Medulla oblongata (tissue), 1 donor: ENCODE measurements at regions not wholly inside any gene's neighbourhood (a gene's known extent, or its start where the extent isn't known, plus 50 kb on each side); places are given as distances from the start of the nearest gene placed in this dataset.

ENCODE experiments used
- DNase-seq: peaks from one replicate; pipeline ENCODE4 v3.0.0-alpha.2; 2015; ENCODE audit errors: extremely low spot score

DNA sequence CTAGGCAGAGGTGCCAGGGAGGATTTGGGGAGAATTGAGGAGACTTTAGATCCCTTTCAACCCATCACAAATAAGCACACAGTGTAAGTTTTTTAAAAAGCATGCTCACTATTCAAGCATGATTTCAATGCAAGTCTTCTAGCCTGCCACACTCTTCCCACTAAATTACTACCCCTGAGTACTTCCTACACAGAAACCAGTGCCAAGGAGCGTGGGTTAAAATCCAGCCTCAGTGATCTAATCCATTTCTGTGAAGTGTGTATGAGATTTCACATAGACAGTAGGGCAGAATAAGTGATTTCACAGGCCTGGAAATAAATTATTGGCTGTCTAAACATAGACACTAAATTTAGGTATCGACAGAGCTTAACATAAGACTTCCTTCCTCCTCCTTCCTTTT is 142.9 kb upstream of the ATP1B1 start:
- DNase-seq, result no peak

- no peak for DNase-seq
These were observed 142.0 kb upstream of the ATP1B1 start for GRCh38 chr1:168964478-168964877.

DNA sequence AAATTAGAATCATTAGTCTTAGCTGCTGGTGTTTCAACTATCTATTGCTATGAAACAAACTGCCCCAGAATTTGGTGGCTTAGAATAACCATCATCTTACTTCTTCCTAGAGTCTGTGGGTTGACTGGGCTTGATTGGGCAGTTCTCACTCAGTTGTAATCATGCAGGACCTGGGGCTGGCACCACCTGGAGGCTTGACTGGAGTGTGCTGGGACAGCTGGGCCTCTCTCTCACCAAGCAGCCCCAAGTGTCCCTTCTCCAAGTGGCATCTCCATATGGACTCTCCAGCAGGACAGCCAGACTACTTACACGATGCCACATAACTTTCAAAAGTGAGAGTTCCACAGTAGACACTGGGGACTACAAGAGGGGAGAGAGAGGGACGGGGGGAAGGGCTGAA is 140.3 kb upstream of the ATP1B1 start:
- no peak for DNase-seq

DNA sequence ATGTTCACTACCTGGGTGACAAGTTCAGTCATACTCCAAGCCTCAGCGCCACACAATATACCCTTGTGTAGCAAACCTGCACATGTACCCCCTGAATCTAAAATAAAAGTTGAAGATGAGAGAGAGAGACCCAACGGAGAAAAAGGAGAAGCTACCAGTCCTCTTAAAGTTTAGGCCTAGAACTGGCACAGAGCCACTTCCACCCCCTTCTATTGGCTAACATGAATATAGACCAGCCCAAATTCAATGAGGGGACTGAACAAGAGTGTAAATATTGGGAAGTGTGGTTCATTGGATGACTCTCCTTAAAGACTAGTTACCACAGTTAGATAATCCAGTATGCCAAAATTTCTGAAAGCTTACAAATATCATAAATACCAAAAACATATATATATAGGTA is 139.9 kb upstream of the ATP1B1 start:
- no peak for DNase-seq

- DNase-seq, result no peak
These were observed 135.4 kb upstream of the ATP1B1 start for GRCh38 chr1:168970926-168971659.

GRCh38 chr1:168972225-168972624 is 134.3 kb upstream of the ATP1B1 start:
- no peak for DNase-seq

DNA sequence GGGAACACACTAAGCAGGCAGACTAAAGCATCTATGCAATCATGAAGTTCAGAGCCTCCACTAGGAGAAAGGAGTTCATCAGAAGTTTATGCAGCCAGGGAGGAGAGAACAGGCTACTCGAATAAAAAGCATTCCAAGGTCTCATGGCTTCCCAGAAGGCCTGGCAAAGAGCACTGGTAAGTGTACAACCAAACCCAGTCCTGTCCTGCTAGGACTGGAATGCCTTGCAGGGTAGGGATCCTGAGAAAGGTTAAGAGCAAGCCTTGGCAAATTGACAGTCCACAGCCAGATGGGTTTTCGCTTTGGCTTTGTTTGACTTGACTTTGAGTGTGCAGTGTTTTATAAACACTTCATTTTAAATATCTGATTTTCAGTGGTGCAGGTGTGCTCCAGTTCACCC is 133.6 kb upstream of the ATP1B1 start:
- no peak for DNase-seq

DNA sequence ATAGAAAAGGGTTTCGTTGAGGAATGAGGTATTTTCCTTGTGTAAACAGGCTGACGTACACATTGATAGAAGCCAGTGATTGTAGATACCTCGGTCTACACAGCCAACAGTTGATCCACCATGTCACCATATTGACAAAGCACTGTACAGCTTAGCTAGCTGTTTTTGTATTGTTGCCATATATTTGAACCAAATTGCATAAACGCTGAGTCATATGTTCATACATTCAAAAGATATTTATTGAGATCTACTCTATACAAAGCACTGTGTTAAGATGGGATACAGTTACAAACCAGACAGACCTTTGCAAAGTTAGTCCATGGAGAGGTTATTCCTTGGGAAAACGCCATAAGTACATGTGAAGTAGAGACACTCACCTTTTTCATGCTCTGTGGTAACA is 132.4 kb upstream of the ATP1B1 start:
- no peak for DNase-seq

DNA sequence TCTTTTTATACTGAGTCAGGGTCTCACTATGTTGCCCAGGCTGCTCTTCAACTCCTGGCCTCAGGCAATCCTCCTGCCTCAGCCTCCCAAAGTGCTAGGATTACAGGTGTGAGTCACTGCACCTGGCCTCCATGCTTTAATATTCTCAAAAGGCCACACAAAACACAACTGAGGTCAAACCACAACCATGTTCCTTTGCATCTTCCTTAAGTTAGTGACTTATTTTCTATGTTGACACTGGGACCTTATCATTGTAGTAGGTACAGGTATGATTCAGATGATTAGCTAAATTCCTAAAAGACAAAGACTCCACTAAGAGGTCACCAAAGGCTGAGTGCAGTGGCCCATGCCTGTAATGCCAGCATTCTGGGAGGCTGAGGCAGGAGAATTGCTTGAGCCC is 131.9 kb upstream of the ATP1B1 start:
- no peak for DNase-seq

DNA sequence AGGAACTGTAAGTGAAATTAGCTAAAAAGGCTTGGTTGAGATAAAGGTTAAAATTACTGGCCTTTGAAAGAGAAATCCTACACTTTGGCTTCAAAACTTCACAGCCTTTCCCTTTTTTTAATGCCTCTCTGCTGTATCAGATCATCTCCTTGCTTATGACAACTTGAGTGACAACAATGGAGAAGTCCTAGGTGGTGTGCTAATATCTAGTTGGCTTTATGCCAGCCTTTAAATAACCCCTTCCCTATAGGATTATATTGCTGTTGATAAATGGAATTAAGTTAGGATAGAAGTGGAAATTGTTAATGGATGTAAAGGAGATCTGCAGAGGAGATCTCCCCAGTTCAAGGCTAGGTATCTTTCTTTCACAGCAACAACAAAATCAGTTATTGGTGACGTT is 130.2 kb upstream of the ATP1B1 start:
- DNase-seq, result no peak

- DNase-seq, result no peak
These were observed 128.9 kb upstream of the ATP1B1 start for GRCh38 chr1:168977618-168978017.

DNA sequence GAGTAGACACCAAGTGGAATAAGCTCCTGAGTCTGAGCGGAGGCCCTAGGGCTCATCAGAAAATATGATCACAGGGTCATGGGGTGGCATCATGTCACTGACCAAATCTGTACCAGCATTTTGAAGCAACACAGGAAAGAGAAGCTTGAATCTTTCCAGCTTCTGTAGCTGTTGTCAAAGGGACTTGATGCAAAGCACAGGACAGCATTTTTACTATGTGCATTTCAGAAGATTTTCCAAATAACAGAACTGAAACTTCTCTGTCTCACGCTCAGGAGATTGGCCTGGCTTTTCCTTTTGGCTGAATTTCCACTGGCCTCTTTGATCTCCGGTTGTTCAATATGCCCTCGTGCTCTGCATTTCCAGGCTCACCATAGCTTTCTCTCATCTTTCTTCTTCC is 127.2 kb upstream of the ATP1B1 start:
- DNase-seq, result peak; percentile 51

GRCh38 chr1:168980180-168980579 is 126.3 kb upstream of the ATP1B1 start:
- DNase-seq, result no peak

- DNase-seq, result no peak
These were observed 125.8 kb upstream of the ATP1B1 start for GRCh38 chr1:168980656-168981055.

GRCh38 chr1:168982778-168983177 is 123.7 kb upstream of the ATP1B1 start:
- DNase-seq, result no peak

DNA sequence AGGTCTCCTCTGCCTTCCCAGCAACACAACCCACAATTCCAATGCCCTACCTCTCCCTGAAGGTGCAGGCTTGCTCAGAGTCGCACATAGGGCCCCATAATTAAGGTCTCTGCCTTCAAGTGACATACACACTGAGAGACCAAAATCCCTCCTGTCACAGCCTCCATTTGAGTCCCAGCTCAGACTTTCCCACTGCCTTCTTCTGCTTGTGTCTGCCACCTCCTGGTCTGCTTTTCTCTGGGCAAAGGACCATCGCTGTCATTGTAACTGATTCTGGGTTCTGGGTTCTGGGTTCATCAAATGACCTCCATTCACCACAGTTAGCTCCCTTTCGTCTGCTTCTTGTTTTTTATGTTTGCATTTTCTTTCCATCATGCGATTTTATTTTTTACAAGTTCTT is 119.2 kb upstream of the ATP1B1 start:
- DNase-seq, result no peak

DNA sequence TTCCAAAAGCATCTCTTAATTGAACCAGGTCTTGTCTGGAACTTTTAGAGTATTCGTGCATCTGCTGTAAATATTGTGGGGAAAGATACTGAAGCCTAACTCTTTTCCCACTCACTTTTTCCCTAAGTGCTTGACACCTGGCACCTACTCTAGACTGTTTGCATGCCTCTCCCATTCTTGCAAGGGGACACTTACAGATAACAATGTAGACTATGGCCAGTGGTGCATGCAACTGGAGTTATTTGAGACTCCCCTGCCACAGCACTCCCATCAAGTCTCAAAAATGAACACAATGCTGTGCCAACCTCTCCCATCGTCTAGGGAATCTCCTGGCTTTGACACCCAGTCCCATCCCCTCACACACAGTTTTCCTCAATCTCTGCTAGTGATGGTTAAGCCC is 118.6 kb upstream of the ATP1B1 start:
- DNase-seq, result no peak

- no peak for DNase-seq
These were observed 116.5 kb upstream of the ATP1B1 start for GRCh38 chr1:168989985-168990384.

DNA sequence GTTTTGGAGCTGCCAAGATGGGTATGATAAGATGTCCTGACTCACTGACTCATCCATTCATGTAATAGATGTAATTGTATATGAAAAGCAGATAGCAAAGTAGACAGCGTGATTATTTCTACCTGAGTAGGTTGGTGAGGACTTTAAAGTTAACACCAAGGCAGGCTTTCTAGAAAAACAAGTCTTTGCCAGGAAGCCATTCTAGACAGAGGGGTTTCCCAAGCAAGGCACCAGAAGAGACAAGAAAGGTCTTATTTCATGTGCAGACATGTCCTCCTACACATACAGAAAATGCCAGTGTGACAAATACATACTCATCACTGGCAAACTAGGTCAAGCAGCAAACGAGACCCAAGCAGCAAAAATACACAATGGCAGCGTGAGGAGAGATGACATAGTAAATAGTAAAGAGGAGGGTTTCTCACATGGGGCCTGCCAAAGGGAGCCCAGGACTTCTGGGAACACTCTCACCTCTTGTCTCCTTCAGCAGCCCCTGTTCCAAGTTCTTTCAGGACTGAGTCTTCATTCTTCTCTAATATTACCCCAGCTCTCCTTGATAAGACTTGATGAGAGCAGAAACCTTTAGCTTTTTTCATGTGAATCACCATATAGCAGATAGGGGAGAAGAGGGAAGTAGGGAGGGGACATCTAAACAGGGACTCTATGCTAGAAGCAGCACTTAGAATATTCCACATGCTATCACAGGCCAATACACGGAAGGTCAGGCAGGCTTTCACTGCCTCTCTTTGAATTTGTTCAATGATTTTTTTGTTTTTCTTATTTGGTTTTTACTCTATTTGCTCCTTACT is 114.6 kb upstream of the ATP1B1 start:
- DNase-seq, result no peak

DNA sequence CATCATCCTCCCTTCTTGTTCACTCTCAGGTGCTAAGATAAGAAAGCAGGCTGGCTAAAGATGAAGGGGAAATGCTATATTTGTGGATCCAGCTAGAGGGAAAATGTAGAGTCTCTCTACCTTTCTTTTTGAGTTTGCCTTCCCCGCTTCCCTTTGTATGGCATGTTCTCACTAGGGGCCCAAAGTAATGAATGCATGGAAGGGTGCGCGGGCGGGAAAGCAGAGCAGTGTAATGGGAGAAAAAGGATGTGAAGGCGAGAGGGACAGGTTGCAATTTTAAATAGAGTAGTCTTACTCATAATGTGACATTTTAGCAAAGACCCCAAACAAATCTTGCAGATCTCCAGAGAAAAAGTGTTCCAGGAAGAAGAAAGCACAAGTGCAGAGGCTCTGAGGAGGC is 105.1 kb upstream of the ATP1B1 start:
- no peak for DNase-seq

GRCh38 chr1:169003864-169004516 is 102.5 kb upstream of the ATP1B1 start:
- peak; percentile 29 for DNase-seq

GRCh38 chr1:169005776-169006175 is 100.7 kb upstream of the ATP1B1 start:
- peak; percentile 65 for DNase-seq

DNA sequence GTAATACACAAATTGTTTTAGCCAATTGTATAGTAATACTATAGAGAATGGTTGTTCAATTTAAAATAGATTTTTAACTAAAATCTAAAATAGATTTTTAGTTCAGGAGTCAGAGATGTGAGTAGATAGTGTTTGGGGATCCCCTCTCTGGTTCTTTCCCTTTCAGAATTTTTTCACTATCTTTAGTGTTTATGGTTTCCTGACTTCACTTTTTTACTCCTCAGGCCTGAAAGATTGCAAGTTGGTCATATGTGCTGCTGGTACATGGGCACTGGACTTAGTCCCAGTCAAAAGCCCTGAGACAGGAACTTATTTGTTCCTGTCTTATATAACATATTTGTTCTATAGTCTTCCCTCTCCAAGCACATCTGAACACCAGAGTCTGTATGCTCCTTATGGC is 96.8 kb upstream of the ATP1B1 start:
- DNase-seq, result no peak
